Right lobe of liver (tissue), 4 donors: ENCODE measurements at regions not wholly inside any gene's neighbourhood (a gene's known extent, or its start where the extent isn't known, plus 50 kb on each side); places are given as distances from the start of the nearest gene placed in this dataset.

ENCODE experiments used
- CTCF ChIP-seq, 4 donors: fragments of 200-600 bp in 3 of 4; fragments of 450-650 bp in 1 of 4; IDR thresholded peaks; one replicate each; pipeline versions ENCODE4 v1.5.1 to v1.8.0; 2016 to 2022; ENCODE audit warnings: antibody characterized with exemption in 4 of 4, mild to moderate bottlenecking in 2 of 4
- POLR2A ChIP-seq: fragments of 450-650 bp; IDR thresholded peaks from one replicate; pipeline ENCODE4 v1.6.1; 2017; ENCODE audit warnings: antibody characterized with exemption, mild to moderate bottlenecking
- donor health status: DM: no; HTN: no; CAD: no.
- donor health status: DM: no; HTN: no; CAD: no.
- donor health status: DM: no; HTN: yes; CAD: no.

GRCh38 chr6:126724821-126725220 is 384.9 kb downstream of the CENPW start:
- TF ChIP-seq CTCF (IDR thresholded peaks at IDR 0.05) (no peak), POLR2A (no peak)
